ENCODE measurements at regions not wholly inside any gene's neighbourhood (a gene's known extent, or its start where the extent isn't known, plus 50 kb on each side); places are given as distances from the start of the nearest gene placed in this dataset.

GRCh38 chrX:4315891-4316290 lies 602.4 kb upstream of the PRKX start:
- peaks cover 12% of the 10 kb centered on the region for H3K4me1 ChIP-seq (ENCODE audit: control insufficient read depth, insufficient read depth, low read length)
- H3K4me3 ChIP-seq (ENCODE audit: low read depth, low read length), result no peak overlapping the region
- no peaks in the 10 kb centered on the region for H3K36me3 ChIP-seq (ENCODE audit: control insufficient read depth, insufficient read depth, low read length)
- H3K9ac ChIP-seq (ENCODE audit: low read depth, low read length), result no peak overlapping the region
- no peaks in the 10 kb centered on the region for H3K9me3 ChIP-seq (ENCODE audit: control insufficient read depth, insufficient read depth, low read length)
- H3K27me3 ChIP-seq (ENCODE audit: control insufficient read depth, insufficient read depth, low read length), result no peaks in the 10 kb centered on the region

GRCh38 chrX:4314586-4314985 lies 601.1 kb upstream of the PRKX start:
- H3K36me3 ChIP-seq (ENCODE audit: control insufficient read depth, insufficient read depth, low read length), result no peaks in the 10 kb centered on the region
- H3K4me3 ChIP-seq (ENCODE audit: low read depth, low read length), result no peak overlapping the region
- H3K9ac ChIP-seq (ENCODE audit: low read depth, low read length), result no peak overlapping the region
- H3K4me1 ChIP-seq (ENCODE audit: control insufficient read depth, insufficient read depth, low read length), result peaks cover 4% of the 10 kb centered on the region
- no peaks in the 10 kb centered on the region for H3K9me3 ChIP-seq (ENCODE audit: control insufficient read depth, insufficient read depth, low read length)
- no peaks in the 10 kb centered on the region for H3K27me3 ChIP-seq (ENCODE audit: control insufficient read depth, insufficient read depth, low read length)

GRCh38 chrX:4277122-4277521 lies 563.7 kb upstream of the PRKX start:
- H3K4me3 ChIP-seq (ENCODE audit: low read depth, low read length), result no peak overlapping the region

GRCh38 chrX:4268676-4269075 lies 555.2 kb upstream of the PRKX start:
- Histone ChIP-seq H3K4me1 (ENCODE audit: control insufficient read depth, insufficient read depth, low read length) (peaks cover 6% of the 10 kb centered on the region), H3K9me3 (ENCODE audit: control insufficient read depth, insufficient read depth, low read length) (no peaks in the 10 kb centered on the region), H3K27me3 (ENCODE audit: control insufficient read depth, insufficient read depth, low read length) (no peaks in the 10 kb centered on the region), H3K4me3 (ENCODE audit: low read depth, low read length) (no peak overlapping the region), H3K36me3 (ENCODE audit: control insufficient read depth, insufficient read depth, low read length) (no peaks in the 10 kb centered on the region), H3K9ac (ENCODE audit: low read depth, low read length) (no peak overlapping the region)

More at GRCh38 chrX:4277122-4277521, 563.7 kb upstream of the PRKX start:
- Histone ChIP-seq H3K36me3 (ENCODE audit: control insufficient read depth, insufficient read depth, low read length) (no peaks in the 10 kb centered on the region), H3K9me3 (ENCODE audit: control insufficient read depth, insufficient read depth, low read length) (no peaks in the 10 kb centered on the region), H3K4me1 (ENCODE audit: control insufficient read depth, insufficient read depth, low read length) (no peaks in the 10 kb centered on the region), H3K27me3 (ENCODE audit: control insufficient read depth, insufficient read depth, low read length) (no peaks in the 10 kb centered on the region), H3K9ac (ENCODE audit: low read depth, low read length) (no peak overlapping the region)

DNA sequence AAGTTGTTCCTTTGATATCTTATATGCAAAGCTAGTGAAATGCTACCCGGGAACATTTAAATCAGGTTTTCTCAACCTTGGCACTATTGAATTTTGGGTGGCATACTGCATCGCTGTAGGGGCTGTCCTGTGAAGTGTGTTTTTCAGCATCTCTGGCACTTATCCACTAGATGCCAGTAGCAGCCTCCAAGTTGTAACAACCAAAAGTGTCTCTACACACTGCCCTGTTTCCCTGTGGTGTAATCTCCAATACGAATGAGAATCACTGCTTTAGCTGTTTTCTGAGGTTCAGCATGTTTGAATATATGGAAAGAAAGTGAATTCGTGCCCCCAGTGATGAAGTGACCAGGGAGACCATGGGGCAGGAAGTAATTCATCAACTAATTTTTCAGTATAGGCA lies 551.6 kb upstream of the PRKX start:
- Histone ChIP-seq H3K27me3 (ENCODE audit: control insufficient read depth, insufficient read depth, low read length) (no peaks in the 10 kb centered on the region), H3K4me1 (ENCODE audit: control insufficient read depth, insufficient read depth, low read length) (peaks cover 12% of the 10 kb centered on the region), H3K36me3 (ENCODE audit: control insufficient read depth, insufficient read depth, low read length) (no peaks in the 10 kb centered on the region), H3K9me3 (ENCODE audit: control insufficient read depth, insufficient read depth, low read length) (no peaks in the 10 kb centered on the region), H3K9ac (ENCODE audit: low read depth, low read length) (no peak overlapping the region), H3K4me3 (ENCODE audit: low read depth, low read length) (no peak overlapping the region)

- Histone ChIP-seq H3K36me3 (ENCODE audit: control insufficient read depth, insufficient read depth, low read length) (no peaks in the 10 kb centered on the region), H3K4me3 (ENCODE audit: low read depth, low read length) (no peak overlapping the region)
These were observed 549.8 kb upstream of the PRKX start for GRCh38 chrX:4263030-4263803.

DNA sequence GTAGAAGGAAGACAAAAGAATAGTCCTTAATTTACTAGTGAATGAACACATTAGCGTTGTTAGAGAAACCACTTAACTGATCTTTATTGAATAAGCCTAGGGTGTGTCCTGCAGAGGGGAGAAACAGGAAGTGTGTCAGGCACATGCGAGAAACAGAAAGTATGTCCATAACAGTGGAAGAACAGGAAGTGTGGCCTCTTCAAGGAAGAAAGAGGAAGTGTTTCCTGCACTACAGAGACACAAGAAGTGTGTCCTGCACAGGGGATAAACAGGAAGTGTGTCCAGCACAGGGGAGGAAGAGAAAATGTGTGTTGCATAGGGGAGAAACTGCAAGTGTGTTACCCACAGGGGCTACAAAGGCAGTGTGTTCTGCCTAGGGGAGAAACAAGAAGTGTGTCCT lies 539.6 kb upstream of the PRKX start:
- Histone ChIP-seq H3K27me3 (ENCODE audit: control insufficient read depth, insufficient read depth, low read length) (peaks cover 14% of the 10 kb centered on the region), H3K9me3 (ENCODE audit: control insufficient read depth, insufficient read depth, low read length) (no peaks in the 10 kb centered on the region)

More at GRCh38 chrX:4263030-4263803, 549.8 kb upstream of the PRKX start:
- Histone ChIP-seq H3K9ac (ENCODE audit: low read depth, low read length) (no peak overlapping the region), H3K4me1 (ENCODE audit: control insufficient read depth, insufficient read depth, low read length) (peaks cover 12% of the 10 kb centered on the region), H3K27me3 (ENCODE audit: control insufficient read depth, insufficient read depth, low read length) (no peaks in the 10 kb centered on the region), H3K9me3 (ENCODE audit: control insufficient read depth, insufficient read depth, low read length) (no peaks in the 10 kb centered on the region)

DNA sequence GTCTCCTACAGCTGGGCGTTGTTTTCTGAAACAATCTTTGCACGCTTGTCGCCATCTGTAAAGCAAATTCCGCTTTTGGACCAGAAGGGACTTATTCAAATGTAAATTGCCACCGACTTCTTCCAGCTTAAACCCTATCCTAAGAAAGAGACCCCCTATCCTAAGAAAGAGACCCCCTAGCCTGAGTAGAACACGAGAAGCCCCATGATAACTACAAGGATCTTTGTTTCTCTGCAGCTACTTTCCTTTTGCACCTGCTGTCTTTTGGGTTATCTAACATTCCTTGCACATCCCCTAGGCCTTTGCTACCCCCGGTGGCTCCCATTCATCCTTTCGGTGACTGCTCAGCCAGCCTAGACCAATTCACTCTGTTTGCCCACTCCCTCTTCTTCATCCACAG lies 536.0 kb upstream of the PRKX start:
- Histone ChIP-seq H3K27me3 (ENCODE audit: control insufficient read depth, insufficient read depth, low read length) (peaks cover 18% of the 10 kb centered on the region), H3K9me3 (ENCODE audit: control insufficient read depth, insufficient read depth, low read length) (no peaks in the 10 kb centered on the region), H3K36me3 (ENCODE audit: control insufficient read depth, insufficient read depth, low read length) (no peaks in the 10 kb centered on the region), H3K4me3 (ENCODE audit: low read depth, low read length) (no peak overlapping the region), H3K4me1 (ENCODE audit: control insufficient read depth, insufficient read depth, low read length) (peaks cover 4% of the 10 kb centered on the region), H3K9ac (ENCODE audit: low read depth, low read length) (no peak overlapping the region)

More for the DNA sequence above, 539.6 kb upstream of the PRKX start:
- H3K9ac ChIP-seq (ENCODE audit: low read depth, low read length), result no peak overlapping the region
- no peak overlapping the region for H3K4me3 ChIP-seq (ENCODE audit: low read depth, low read length)
- no peaks in the 10 kb centered on the region for H3K36me3 ChIP-seq (ENCODE audit: control insufficient read depth, insufficient read depth, low read length)
- H3K4me1 ChIP-seq (ENCODE audit: control insufficient read depth, insufficient read depth, low read length), result peaks cover 4% of the 10 kb centered on the region

DNA sequence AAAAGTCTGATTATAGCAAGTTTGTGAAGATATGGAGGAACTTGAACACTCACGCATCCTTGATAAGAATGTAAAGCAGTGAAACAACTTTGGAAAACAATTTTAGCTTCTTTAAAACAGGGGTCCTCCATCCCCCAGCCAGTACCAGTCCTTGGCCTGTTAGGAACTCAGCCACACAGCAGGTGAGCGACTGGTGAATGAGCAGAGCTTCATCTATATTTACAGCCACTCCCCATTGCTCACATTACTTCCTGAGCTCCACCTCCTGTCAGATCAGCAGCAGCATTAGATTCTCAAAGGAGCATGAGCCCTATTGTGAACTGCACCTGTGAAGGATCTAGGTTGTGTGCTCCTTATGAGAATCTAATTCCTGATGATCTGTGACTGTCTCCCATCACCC lies 530.3 kb upstream of the PRKX start:
- Histone ChIP-seq H3K9me3 (ENCODE audit: control insufficient read depth, insufficient read depth, low read length) (no peaks in the 10 kb centered on the region), H3K27me3 (ENCODE audit: control insufficient read depth, insufficient read depth, low read length) (peaks cover 11% of the 10 kb centered on the region), H3K36me3 (ENCODE audit: control insufficient read depth, insufficient read depth, low read length) (no peaks in the 10 kb centered on the region), H3K4me3 (ENCODE audit: low read depth, low read length) (no peak overlapping the region), H3K9ac (ENCODE audit: low read depth, low read length) (no peak overlapping the region), H3K4me1 (ENCODE audit: control insufficient read depth, insufficient read depth, low read length) (no peaks in the 10 kb centered on the region)

- H3K4me3 ChIP-seq (ENCODE audit: low read depth, low read length), result no peak overlapping the region
- H3K9ac ChIP-seq (ENCODE audit: low read depth, low read length), result no peak overlapping the region
- H3K36me3 ChIP-seq (ENCODE audit: control insufficient read depth, insufficient read depth, low read length), result no peaks in the 10 kb centered on the region
- H3K9me3 ChIP-seq (ENCODE audit: control insufficient read depth, insufficient read depth, low read length), result no peaks in the 10 kb centered on the region
- no peaks in the 10 kb centered on the region for H3K4me1 ChIP-seq (ENCODE audit: control insufficient read depth, insufficient read depth, low read length)
- no peaks in the 10 kb centered on the region for H3K27me3 ChIP-seq (ENCODE audit: control insufficient read depth, insufficient read depth, low read length)
These were observed 527.2 kb upstream of the PRKX start for GRCh38 chrX:4240541-4241194.

DNA sequence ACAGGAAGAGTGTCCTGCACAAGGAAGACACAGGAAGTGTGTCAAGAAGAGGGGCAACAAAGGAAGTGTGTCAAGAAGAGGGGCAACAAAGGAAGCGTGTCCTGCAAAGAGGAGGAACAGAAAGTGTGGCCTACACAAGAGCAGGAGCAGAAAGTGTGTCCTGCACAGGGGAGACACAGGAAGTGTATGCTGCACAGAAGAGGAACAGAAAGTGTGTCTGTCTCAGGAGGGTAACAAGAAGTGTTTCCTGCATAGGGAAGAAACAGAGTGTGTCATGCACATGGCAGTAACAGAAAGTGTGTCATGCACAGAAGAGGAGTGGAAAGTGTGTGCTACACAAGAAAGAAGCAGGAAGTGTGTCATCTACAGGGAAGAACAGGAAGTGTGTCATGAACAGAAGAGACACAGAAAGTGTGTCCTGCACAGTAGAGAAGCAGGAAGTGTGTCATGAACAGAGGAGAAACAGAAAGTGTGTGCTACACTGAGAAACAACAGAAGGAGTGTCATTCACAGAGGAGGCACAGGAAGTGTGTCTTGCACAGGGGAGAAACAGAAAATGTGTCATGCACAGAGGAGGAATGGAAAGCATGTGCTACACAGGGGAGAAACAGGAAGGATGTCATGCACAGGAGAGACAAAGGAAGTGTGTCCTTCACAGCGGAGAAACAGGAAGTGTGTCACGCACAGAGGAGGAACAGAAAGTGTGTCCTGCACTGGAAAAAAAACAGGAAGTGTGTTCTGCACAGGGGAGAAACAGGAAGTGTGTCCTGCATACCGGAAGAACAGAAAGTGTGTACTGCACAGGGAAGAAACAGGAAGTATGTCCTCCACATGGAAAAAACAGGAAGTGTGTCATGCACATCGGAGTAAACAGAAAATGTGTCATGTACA lies 526.4 kb upstream of the PRKX start:
- H3K4me1 ChIP-seq (ENCODE audit: control insufficient read depth, insufficient read depth, low read length), result no peaks in the 10 kb centered on the region
- H3K9me3 ChIP-seq (ENCODE audit: control insufficient read depth, insufficient read depth, low read length), result no peaks in the 10 kb centered on the region
- no peaks in the 10 kb centered on the region for H3K27me3 ChIP-seq (ENCODE audit: control insufficient read depth, insufficient read depth, low read length)
- H3K9ac ChIP-seq (ENCODE audit: low read depth, low read length), result no peak overlapping the region
- H3K4me3 ChIP-seq (ENCODE audit: low read depth, low read length), result no peak overlapping the region
- H3K36me3 ChIP-seq (ENCODE audit: control insufficient read depth, insufficient read depth, low read length), result no peaks in the 10 kb centered on the region
